ENCODE measurements at regions not wholly inside any gene's neighbourhood (a gene's known extent, or its start where the extent isn't known, plus 50 kb on each side); places are given as distances from the start of the nearest gene placed in this dataset.

GRCh38 chr6:165749163-165749562 is 86.1 kb upstream of the PDE10A start:
- Histone ChIP-seq H3K9me3 (no peaks in the 10 kb centered on the region), H3K36me3 (no peaks in the 10 kb centered on the region), H3K4me1 (ENCODE audit: control insufficient read depth in 1 of 2, low read depth in 2 of 2) (no peaks in the 10 kb centered on the region), H3K4me3 (no peak overlapping the region), H3K27ac (no peak overlapping the region), H3K27me3 (replicated peaks; ENCODE audit: insufficient read depth) (no peaks in the 10 kb centered on the region)
- TF ChIP-seq, protein P1, sequence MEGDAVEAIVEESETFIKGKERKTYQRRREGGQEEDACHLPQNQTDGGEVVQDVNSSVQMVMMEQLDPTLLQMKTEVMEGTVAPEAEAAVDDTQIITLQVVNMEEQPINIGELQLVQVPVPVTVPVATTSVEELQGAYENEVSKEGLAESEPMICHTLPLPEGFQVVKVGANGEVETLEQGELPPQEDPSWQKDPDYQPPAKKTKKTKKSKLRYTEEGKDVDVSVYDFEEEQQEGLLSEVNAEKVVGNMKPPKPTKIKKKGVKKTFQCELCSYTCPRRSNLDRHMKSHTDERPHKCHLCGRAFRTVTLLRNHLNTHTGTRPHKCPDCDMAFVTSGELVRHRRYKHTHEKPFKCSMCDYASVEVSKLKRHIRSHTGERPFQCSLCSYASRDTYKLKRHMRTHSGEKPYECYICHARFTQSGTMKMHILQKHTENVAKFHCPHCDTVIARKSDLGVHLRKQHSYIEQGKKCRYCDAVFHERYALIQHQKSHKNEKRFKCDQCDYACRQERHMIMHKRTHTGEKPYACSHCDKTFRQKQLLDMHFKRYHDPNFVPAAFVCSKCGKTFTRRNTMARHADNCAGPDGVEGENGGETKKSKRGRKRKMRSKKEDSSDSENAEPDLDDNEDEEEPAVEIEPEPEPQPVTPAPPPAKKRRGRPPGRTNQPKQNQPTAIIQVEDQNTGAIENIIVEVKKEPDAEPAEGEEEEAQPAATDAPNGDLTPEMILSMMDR (IDR thresholded peaks at IDR 0.05): no peak
- no peak for DNase-seq (ENCODE audit: low spot score)
- ATAC-seq (ENCODE audit: insufficient number of reproducible peaks, low FRiP score, low read depth): no peak

- TF ChIP-seq, protein P1 (IDR thresholded peaks at IDR 0.05): no peak
- no peak for DNase-seq (ENCODE audit: low spot score)
- Histone ChIP-seq H3K27me3 (replicated peaks; ENCODE audit: insufficient read depth) (no peaks in the 10 kb centered on the region), H3K27ac (no peak overlapping the region), H3K4me1 (ENCODE audit: control insufficient read depth in 1 of 2, low read depth in 2 of 2) (no peaks in the 10 kb centered on the region), H3K9me3 (no peaks in the 10 kb centered on the region), H3K4me3 (no peak overlapping the region), H3K36me3 (no peaks in the 10 kb centered on the region)
- no peak for ATAC-seq (ENCODE audit: insufficient number of reproducible peaks, low FRiP score, low read depth)
These were observed 85.3 kb upstream of the PDE10A start for GRCh38 chr6:165748390-165748789.

- TF ChIP-seq, protein P1 (IDR thresholded peaks at IDR 0.05): no peak
- ATAC-seq (ENCODE audit: insufficient number of reproducible peaks, low FRiP score, low read depth) (no peak), DNase-seq (ENCODE audit: low spot score) (no peak)
- H3K4me1 ChIP-seq (ENCODE audit: control insufficient read depth in 1 of 2, low read depth in 2 of 2): no peaks in the 10 kb centered on the region
- H3K4me3 ChIP-seq: no peak overlapping the region
- H3K27ac ChIP-seq: no peak overlapping the region
- H3K36me3 ChIP-seq: no peaks in the 10 kb centered on the region
- no peaks in the 10 kb centered on the region for H3K27me3 ChIP-seq (replicated peaks; ENCODE audit: insufficient read depth)
- H3K9me3 ChIP-seq: no peaks in the 10 kb centered on the region
These were observed 84.9 kb upstream of the PDE10A start for GRCh38 chr6:165747963-165748362.

GRCh38 chr6:165746331-165746730 is 83.3 kb upstream of the PDE10A start:
- ATAC-seq (ENCODE audit: insufficient number of reproducible peaks, low FRiP score, low read depth) (no peak), DNase-seq (ENCODE audit: low spot score) (no peak)
- Histone ChIP-seq H3K27me3 (replicated peaks; ENCODE audit: insufficient read depth) (no peaks in the 10 kb centered on the region), H3K36me3 (no peaks in the 10 kb centered on the region), H3K4me3 (no peak overlapping the region), H3K27ac (no peak overlapping the region), H3K4me1 (ENCODE audit: control insufficient read depth in 1 of 2, low read depth in 2 of 2) (no peaks in the 10 kb centered on the region), H3K9me3 (no peaks in the 10 kb centered on the region)
- TF ChIP-seq, protein P1 (IDR thresholded peaks at IDR 0.05): no peak

- Histone ChIP-seq H3K4me3 (no peak overlapping the region), H3K9me3 (no peaks in the 10 kb centered on the region), H3K36me3 (no peaks in the 10 kb centered on the region), H3K27me3 (replicated peaks; ENCODE audit: insufficient read depth) (no peaks in the 10 kb centered on the region), H3K4me1 (ENCODE audit: control insufficient read depth in 1 of 2, low read depth in 2 of 2) (no peaks in the 10 kb centered on the region), H3K27ac (no peak overlapping the region)
- DNase-seq (ENCODE audit: low spot score) (no peak), ATAC-seq (ENCODE audit: insufficient number of reproducible peaks, low FRiP score, low read depth) (no peak)
- TF ChIP-seq, protein P1 (IDR thresholded peaks at IDR 0.05): no peak
These were observed 82.5 kb upstream of the PDE10A start for GRCh38 chr6:165745492-165745891.

Measured in thoracic aorta (tissue), 2 donors.